NT2/D1 (cell line): ENCODE measurements at regions not wholly inside any gene's neighbourhood (a gene's known extent, or its start where the extent isn't known, plus 50 kb on each side); places are given as distances from the start of the nearest gene placed in this dataset.

Source experiments
- SUZ12 ChIP-seq: IDR thresholded peaks from 2 replicates; pipeline ENCODE4 v1.6.1; 2011; ENCODE audit not compliant: insufficient read length, insufficient read depth; ENCODE audit errors: extremely low read depth
- YY1 ChIP-seq: IDR thresholded peaks from 2 replicates; pipeline ENCODE4 v1.6.1; 2011; ENCODE audit not compliant: insufficient read length, insufficient read depth
- ZNF274 ChIP-seq: IDR thresholded peaks from 2 replicates; pipeline ENCODE4 v1.6.1; 2011; ENCODE audit warnings: mild to moderate bottlenecking, low read depth, low read length

- TF ChIP-seq ZNF274, result no peak
- no peak for TF ChIP-seq YY1
- TF ChIP-seq SUZ12, result no peak
These were observed 679.9 kb upstream of the CCDC179 start for GRCh38 chr11:23540101-23540561.
